Activated T-helper 1 cell treated with anti-CD3 and anti-CD28 coated beads, Interleukin-12 subunit alpha, Interleukin-12 subunit beta, Interleukin-2, Interleukin-4 antibody, amounts not matched to agents 30 ng/mL and 10 ng/mL and 1 ng/mL, durations not matched to agents 14 hours and 24 hours and 36 hours (primary cell): ENCODE measurements at regions not wholly inside any gene's neighbourhood (a gene's known extent, or its start where the extent isn't known, plus 50 kb on each side); places are given as distances from the start of the nearest gene placed in this dataset.
"Not testable (repeated sequence)": the region's sequence is repeated elsewhere in the genome, so short reads cannot be mapped to it uniquely, and the experiment has no call there.

Experiments used
- DNase-seq: peaks from one replicate; pipeline ENCODE4 v3.0.0; 2021; ENCODE audit warnings: low spot score
- H3K27ac Mint-ChIP-seq: one replicate; pipeline ENCODE4 v1.8.0; 2021; ENCODE audit warnings: mild to moderate bottlenecking, mixed read lengths
- H3K27me3 Mint-ChIP-seq: one replicate; pipeline ENCODE4 v1.8.0; 2022; ENCODE audit warnings: mild to moderate bottlenecking, moderate library complexity, mixed read lengths; ENCODE audit not compliant: insufficient read depth
- H3K36me3 Mint-ChIP-seq: one replicate; pipeline ENCODE4 v1.8.0; 2021; ENCODE audit warnings: low read depth, mixed read lengths
- H3K4me1 Mint-ChIP-seq: one replicate; pipeline ENCODE4 v1.8.0; 2021; ENCODE audit warnings: low read depth, mixed read lengths
- H3K4me3 Mint-ChIP-seq: one replicate; pipeline ENCODE4 v1.8.0; 2021; ENCODE audit warnings: mild to moderate bottlenecking, moderate library complexity, mixed read lengths
- H3K9me3 Mint-ChIP-seq: one replicate; pipeline ENCODE4 v1.8.0; 2021; ENCODE audit warnings: mixed read lengths
- intact Hi-C: fragments of 100-400 bp; cut with micrococcal nuclease; formaldehyde crosslinking; loops from one replicate; pipeline ENCODE4 v1.15.1; 2024

GRCh38 chrY:12374588-12374987 is 326.4 kb upstream of the USP9Y start:
- H3K36me3 Mint-ChIP-seq, H3K4me3 Mint-ChIP-seq, intact Hi-C loops, H3K27me3 Mint-ChIP-seq, H3K4me1 Mint-ChIP-seq, DNase-seq, H3K27ac Mint-ChIP-seq, H3K9me3 Mint-ChIP-seq: not testable (repeated sequence)

GRCh38 chrY:12391655-12392559 is 309.1 kb upstream of the USP9Y start:
- H3K36me3 Mint-ChIP-seq, DNase-seq, intact Hi-C loops, H3K9me3 Mint-ChIP-seq, H3K4me1 Mint-ChIP-seq, H3K27ac Mint-ChIP-seq, H3K27me3 Mint-ChIP-seq, H3K4me3 Mint-ChIP-seq: not testable (repeated sequence)

- no peaks in the 10 kb centered on the region for H3K27me3 Mint-ChIP-seq
- no peak for DNase-seq
- intact Hi-C loops = no loop called here
- no peaks in the 10 kb centered on the region for H3K36me3 Mint-ChIP-seq
- no peak overlapping the region for H3K4me3 Mint-ChIP-seq
- H3K9me3 Mint-ChIP-seq = no peaks in the 10 kb centered on the region
- H3K4me1 Mint-ChIP-seq = no peaks in the 10 kb centered on the region
- no peak overlapping the region for H3K27ac Mint-ChIP-seq
These were observed 307.8 kb upstream of the USP9Y start for GRCh38 chrY:12393190-12393589.

- H3K27ac Mint-ChIP-seq, DNase-seq, H3K4me3 Mint-ChIP-seq, H3K27me3 Mint-ChIP-seq, H3K36me3 Mint-ChIP-seq, intact Hi-C loops, H3K4me1 Mint-ChIP-seq, H3K9me3 Mint-ChIP-seq: not testable (repeated sequence)
These were observed 305.5 kb upstream of the USP9Y start for GRCh38 chrY:12395381-12396120.

- H3K27me3 Mint-ChIP-seq = no peaks in the 10 kb centered on the region
- H3K27ac Mint-ChIP-seq = no peak overlapping the region
- no peak overlapping the region for H3K4me3 Mint-ChIP-seq
- no peaks in the 10 kb centered on the region for H3K4me1 Mint-ChIP-seq
- intact Hi-C loops = no loop called here
- no peaks in the 10 kb centered on the region for H3K9me3 Mint-ChIP-seq
- no peak for DNase-seq
- H3K36me3 Mint-ChIP-seq = no peaks in the 10 kb centered on the region
These were observed 297.1 kb upstream of the USP9Y start for GRCh38 chrY:12403916-12404315.

- Mint-ChIP-seq H3K4me3 (no peak overlapping the region), H3K9me3 (no peaks in the 10 kb centered on the region), H3K36me3 (no peaks in the 10 kb centered on the region), H3K27ac (no peak overlapping the region), H3K27me3 (peaks cover 3% of the 10 kb centered on the region), H3K4me1 (no peaks in the 10 kb centered on the region)
- intact Hi-C loops = no loop called here
- no peak for DNase-seq
These were observed 292.8 kb upstream of the USP9Y start for GRCh38 chrY:12408236-12408635.

GRCh38 chrY:12410696-12411095 is 290.3 kb upstream of the USP9Y start:
- H3K9me3 Mint-ChIP-seq = no peaks in the 10 kb centered on the region
- H3K27me3 Mint-ChIP-seq = peaks cover 3% of the 10 kb centered on the region
- H3K4me3 Mint-ChIP-seq = no peak overlapping the region
- no peaks in the 10 kb centered on the region for H3K36me3 Mint-ChIP-seq
- DNase-seq = no peak
- H3K27ac Mint-ChIP-seq = no peak overlapping the region
- intact Hi-C loops = no loop called here
- H3K4me1 Mint-ChIP-seq = no peaks in the 10 kb centered on the region

GRCh38 chrY:12421072-12421787 is 279.8 kb upstream of the USP9Y start:
- no peak for DNase-seq
- H3K4me3 Mint-ChIP-seq = no peak overlapping the region
- intact Hi-C loops = no loop called here
- H3K9me3 Mint-ChIP-seq = no peaks in the 10 kb centered on the region
- H3K4me1 Mint-ChIP-seq = no peaks in the 10 kb centered on the region
- no peak overlapping the region for H3K27ac Mint-ChIP-seq
- H3K36me3 Mint-ChIP-seq = no peaks in the 10 kb centered on the region
- H3K27me3 Mint-ChIP-seq = peaks cover 2% of the 10 kb centered on the region

- Mint-ChIP-seq H3K4me1 (no peaks in the 10 kb centered on the region), H3K36me3 (no peaks in the 10 kb centered on the region), H3K9me3 (no peaks in the 10 kb centered on the region), H3K27me3 (peaks cover 2% of the 10 kb centered on the region), H3K27ac (no peak overlapping the region), H3K4me3 (no peak overlapping the region)
- DNase-seq = no peak
- intact Hi-C loops = no loop called here
These were observed 279.3 kb upstream of the USP9Y start for GRCh38 chrY:12421788-12422124.

GRCh38 chrY:12422536-12422935 is 278.5 kb upstream of the USP9Y start:
- no peaks in the 10 kb centered on the region for H3K4me1 Mint-ChIP-seq
- DNase-seq = no peak
- H3K27me3 Mint-ChIP-seq = peaks cover 2% of the 10 kb centered on the region
- H3K4me3 Mint-ChIP-seq = no peak overlapping the region
- H3K9me3 Mint-ChIP-seq = no peaks in the 10 kb centered on the region
- intact Hi-C loops = no loop called here
- no peaks in the 10 kb centered on the region for H3K36me3 Mint-ChIP-seq
- no peak overlapping the region for H3K27ac Mint-ChIP-seq

GRCh38 chrY:12423416-12424252 is 277.4 kb upstream of the USP9Y start:
- Mint-ChIP-seq H3K36me3 (no peaks in the 10 kb centered on the region), H3K27me3 (peaks cover 2% of the 10 kb centered on the region), H3K4me1 (no peaks in the 10 kb centered on the region), H3K27ac (no peak overlapping the region), H3K9me3 (no peaks in the 10 kb centered on the region), H3K4me3 (no peak overlapping the region)
- intact Hi-C loops = no loop called here
- no peak for DNase-seq

- peaks cover 2% of the 10 kb centered on the region for H3K27me3 Mint-ChIP-seq
- no peak overlapping the region for H3K4me3 Mint-ChIP-seq
- no peak for DNase-seq
- no peaks in the 10 kb centered on the region for H3K36me3 Mint-ChIP-seq
- intact Hi-C loops = no loop called here
- no peak overlapping the region for H3K27ac Mint-ChIP-seq
- H3K9me3 Mint-ChIP-seq = no peaks in the 10 kb centered on the region
- H3K4me1 Mint-ChIP-seq = no peaks in the 10 kb centered on the region
These were observed 275.5 kb upstream of the USP9Y start for GRCh38 chrY:12425506-12425905.
